ENCODE measurements at regions not wholly inside any gene's neighbourhood (a gene's known extent, or its start where the extent isn't known, plus 50 kb on each side); places are given as distances from the start of the nearest gene placed in this dataset.

DNA sequence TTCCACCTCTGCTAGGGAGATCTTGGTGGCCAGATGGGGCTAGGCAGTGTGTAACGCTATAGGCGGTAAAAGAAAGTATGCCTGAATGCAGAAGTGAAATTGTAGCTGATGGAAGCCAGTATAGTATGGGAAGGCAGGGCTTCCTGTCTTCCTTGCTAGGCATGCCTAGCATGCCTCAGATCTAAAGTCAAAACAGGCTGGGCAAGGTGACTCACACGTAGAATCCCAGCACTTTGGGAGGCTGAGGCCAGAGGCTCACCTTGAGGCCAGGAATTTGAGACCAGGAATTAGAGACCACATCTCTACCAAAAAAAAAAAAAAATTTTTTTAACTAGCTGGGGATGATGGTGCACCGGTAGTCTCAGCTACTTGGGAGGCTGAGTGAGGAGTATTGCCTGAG lies 281.7 kb upstream of the MTNR1B start:
- no peak overlapping the region for H3K27ac ChIP-seq
- no peaks in the 10 kb centered on the region for H3K27me3 ChIP-seq
- TF ChIP-seq, protein P1, sequence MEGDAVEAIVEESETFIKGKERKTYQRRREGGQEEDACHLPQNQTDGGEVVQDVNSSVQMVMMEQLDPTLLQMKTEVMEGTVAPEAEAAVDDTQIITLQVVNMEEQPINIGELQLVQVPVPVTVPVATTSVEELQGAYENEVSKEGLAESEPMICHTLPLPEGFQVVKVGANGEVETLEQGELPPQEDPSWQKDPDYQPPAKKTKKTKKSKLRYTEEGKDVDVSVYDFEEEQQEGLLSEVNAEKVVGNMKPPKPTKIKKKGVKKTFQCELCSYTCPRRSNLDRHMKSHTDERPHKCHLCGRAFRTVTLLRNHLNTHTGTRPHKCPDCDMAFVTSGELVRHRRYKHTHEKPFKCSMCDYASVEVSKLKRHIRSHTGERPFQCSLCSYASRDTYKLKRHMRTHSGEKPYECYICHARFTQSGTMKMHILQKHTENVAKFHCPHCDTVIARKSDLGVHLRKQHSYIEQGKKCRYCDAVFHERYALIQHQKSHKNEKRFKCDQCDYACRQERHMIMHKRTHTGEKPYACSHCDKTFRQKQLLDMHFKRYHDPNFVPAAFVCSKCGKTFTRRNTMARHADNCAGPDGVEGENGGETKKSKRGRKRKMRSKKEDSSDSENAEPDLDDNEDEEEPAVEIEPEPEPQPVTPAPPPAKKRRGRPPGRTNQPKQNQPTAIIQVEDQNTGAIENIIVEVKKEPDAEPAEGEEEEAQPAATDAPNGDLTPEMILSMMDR (IDR thresholded peaks at IDR 0.05): no peak
- no peaks in the 10 kb centered on the region for H3K4me1 ChIP-seq
- intact Hi-C loops (cut with DNase I): no loop called here
- H3K36me3 ChIP-seq: no peaks in the 10 kb centered on the region
- no peaks in the 10 kb centered on the region for H3K9me3 ChIP-seq
- no peak overlapping the region for H3K4me3 ChIP-seq
- DNase-seq (ENCODE audit: low spot score in 2 of 2): no peak

DNA sequence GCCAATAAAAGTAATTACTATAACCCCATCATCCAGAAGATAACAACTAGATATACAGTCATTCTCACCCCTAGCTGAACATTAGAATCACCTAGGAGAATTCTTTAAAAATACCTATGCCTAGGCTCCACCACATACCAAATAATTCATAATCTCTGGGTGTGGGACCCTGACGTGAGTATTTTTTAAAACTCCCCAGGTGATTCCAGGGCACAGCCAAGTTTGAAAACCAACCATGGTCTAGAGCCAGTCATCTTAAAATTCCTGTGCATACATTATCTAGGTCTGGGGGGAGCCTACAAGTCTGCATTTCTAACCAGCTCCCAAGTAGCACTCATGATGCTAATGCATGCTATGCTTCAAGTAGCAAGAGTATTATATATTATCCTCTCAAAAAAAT lies 281.0 kb upstream of the MTNR1B start:
- H3K4me1 ChIP-seq: no peaks in the 10 kb centered on the region
- TF ChIP-seq, protein P1 (IDR thresholded peaks at IDR 0.05): no peak
- no peaks in the 10 kb centered on the region for H3K9me3 ChIP-seq
- H3K27ac ChIP-seq: no peak overlapping the region
- H3K27me3 ChIP-seq: no peaks in the 10 kb centered on the region
- no peak overlapping the region for H3K4me3 ChIP-seq
- no peaks in the 10 kb centered on the region for H3K36me3 ChIP-seq
- intact Hi-C loops (cut with DNase I): no loop called here
- no peak for DNase-seq (ENCODE audit: low spot score in 2 of 2)

DNA sequence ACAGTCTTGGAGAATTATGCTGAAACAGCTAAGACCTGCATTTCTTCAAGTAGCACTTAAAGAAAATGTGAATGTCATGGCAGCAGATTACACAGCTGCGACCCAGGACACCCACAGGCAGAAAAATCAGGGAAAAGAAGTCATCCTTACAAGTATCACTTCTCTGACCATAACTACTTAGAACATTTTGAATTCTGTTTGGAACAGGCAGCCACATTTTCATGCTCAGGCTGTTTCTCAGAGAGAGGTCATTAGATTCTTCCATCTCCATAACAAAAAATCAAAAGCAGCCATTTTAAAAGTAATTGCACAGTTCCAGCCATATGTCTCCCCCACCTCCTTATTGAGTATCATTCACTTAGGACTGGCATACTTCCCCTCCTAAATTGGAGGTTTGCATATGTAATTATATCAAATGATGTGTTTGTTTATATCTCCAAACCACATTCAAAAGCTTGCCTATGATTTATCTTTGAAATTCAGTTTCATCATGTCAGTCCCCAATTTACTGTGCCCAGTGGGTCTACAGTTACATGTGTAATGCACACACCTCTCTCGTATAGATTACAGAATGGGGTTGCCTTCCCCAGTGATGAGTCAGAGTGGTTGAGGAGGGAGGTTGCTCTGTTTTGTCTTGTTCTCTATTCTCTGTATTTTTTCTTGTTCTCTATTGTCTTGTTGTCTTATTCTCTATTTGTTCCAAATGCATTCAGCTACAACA lies 276.5 kb upstream of the MTNR1B start:
- Histone ChIP-seq H3K9me3 (no peaks in the 10 kb centered on the region), H3K27me3 (no peaks in the 10 kb centered on the region), H3K27ac (no peak overlapping the region), H3K4me3 (no peak overlapping the region), H3K36me3 (no peaks in the 10 kb centered on the region), H3K4me1 (no peaks in the 10 kb centered on the region)
- TF ChIP-seq, protein P1 (IDR thresholded peaks at IDR 0.05): no peak
- intact Hi-C loops (cut with DNase I): no loop called here
- DNase-seq (ENCODE audit: low spot score in 2 of 2): no peak

DNA sequence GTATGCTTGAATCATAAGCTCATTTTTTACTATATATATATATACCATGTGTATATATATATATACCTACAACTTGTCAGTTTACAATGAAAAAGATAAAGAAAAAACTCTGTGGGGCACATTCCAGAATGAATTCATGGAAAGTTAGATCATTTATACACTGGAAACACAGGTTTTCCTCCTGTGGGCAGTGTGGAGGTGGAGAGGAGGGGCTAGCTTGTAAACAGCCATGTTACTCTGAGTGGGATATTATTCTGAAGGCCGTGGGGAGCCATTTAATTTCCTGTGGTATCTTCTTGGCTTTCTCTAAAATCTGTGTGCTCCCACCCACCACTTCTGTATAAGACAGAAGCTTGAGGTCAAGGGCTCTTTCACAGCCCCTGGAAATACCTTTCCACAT lies 273.4 kb upstream of the MTNR1B start:
- no peaks in the 10 kb centered on the region for H3K9me3 ChIP-seq
- DNase-seq (ENCODE audit: low spot score in 2 of 2): no peak
- H3K36me3 ChIP-seq: no peaks in the 10 kb centered on the region
- TF ChIP-seq, protein P1 (IDR thresholded peaks at IDR 0.05): no peak
- no peaks in the 10 kb centered on the region for H3K27me3 ChIP-seq
- no peak overlapping the region for H3K27ac ChIP-seq
- intact Hi-C loops (cut with DNase I): no loop called here
- H3K4me1 ChIP-seq: no peaks in the 10 kb centered on the region
- H3K4me3 ChIP-seq: no peak overlapping the region

DNA sequence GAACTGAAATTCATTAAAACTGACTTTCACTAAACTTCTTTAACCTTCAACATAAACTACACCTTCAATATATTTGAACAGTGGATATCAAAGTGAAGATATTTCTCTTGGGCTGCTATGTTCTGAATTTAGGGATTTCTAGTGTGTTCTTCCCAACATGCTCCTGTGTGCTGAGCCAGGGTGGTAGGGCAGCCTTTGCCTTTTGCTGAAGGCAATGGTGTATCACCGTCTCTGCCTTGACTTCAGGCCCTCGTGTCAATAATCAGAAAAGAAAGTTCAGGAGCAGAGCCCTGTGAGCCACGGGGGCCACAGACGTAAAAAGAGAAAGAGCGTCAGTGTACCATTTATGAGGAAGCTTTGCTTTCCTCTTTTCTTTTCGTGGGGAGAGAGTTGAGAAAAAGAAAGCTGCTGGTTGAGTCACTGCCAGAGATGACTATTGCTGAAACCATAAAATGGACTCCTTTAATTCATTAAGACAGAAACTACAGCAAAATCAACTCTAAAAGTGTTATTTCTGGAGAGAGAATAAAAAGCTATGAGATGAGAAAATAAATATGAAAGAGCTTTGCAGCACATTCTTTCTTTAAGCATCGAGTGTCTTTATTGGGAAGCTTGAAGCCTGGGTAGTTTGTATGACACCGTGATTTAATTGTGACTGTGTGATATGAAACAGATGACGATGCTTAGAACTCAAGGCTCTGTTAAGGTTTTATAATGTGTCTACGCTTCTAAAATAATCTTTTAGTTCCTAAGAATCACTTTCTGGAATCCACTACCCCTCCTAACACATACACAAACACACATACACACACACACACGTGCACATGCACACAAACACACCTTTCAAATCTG lies 271.8 kb upstream of the MTNR1B start:
- no peak overlapping the region for H3K4me3 ChIP-seq
- intact Hi-C loops (cut with DNase I): no loop called here
- no peak overlapping the region for H3K27ac ChIP-seq

More for the DNA sequence above, 271.8 kb upstream of the MTNR1B start:
- TF ChIP-seq, protein P1 (IDR thresholded peaks at IDR 0.05): no peak
- Histone ChIP-seq H3K4me1 (no peaks in the 10 kb centered on the region), H3K9me3 (no peaks in the 10 kb centered on the region), H3K27me3 (no peaks in the 10 kb centered on the region), H3K36me3 (no peaks in the 10 kb centered on the region)
- DNase-seq (ENCODE audit: low spot score in 2 of 2): no peak

Measured in ascending aorta (tissue), 2 donors.